RPMI8226 (cell line): ENCODE measurements at regions not wholly inside any gene's neighbourhood (a gene's known extent, or its start where the extent isn't known, plus 50 kb on each side); places are given as distances from the start of the nearest gene placed in this dataset.

Experiments
- DNase-seq: peaks from one replicate; pipeline ENCODE4 v3.0.0-alpha.2; 2015

DNA sequence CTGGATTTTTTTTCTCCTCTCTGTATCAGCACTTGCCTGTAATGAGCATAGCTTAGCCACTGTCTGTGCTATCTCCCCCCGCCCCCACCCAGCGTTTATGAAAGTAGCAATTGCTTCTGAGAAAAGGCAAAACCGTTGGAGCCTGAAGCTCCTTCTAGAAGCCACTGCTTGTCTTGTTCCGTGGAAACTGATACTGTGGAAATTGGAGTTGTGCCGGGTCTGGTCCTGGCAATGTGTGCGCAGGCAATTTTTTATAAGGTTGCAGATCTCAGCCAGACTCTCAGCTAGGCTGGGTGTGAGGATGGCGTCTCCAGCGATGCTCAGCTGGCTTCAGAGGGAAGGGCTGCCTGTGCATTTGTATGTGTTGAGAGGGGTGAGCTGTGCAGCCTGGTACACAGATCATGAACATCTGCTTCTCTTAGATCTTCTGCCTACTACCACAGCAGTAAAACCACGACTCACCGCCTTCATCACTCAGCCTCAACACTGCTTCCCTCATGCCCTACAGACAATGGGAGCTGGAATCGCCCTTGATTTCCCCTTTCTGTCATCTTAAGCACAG lies 72.4 kb upstream of the GTSF1L start:
- no peak for DNase-seq

DNA sequence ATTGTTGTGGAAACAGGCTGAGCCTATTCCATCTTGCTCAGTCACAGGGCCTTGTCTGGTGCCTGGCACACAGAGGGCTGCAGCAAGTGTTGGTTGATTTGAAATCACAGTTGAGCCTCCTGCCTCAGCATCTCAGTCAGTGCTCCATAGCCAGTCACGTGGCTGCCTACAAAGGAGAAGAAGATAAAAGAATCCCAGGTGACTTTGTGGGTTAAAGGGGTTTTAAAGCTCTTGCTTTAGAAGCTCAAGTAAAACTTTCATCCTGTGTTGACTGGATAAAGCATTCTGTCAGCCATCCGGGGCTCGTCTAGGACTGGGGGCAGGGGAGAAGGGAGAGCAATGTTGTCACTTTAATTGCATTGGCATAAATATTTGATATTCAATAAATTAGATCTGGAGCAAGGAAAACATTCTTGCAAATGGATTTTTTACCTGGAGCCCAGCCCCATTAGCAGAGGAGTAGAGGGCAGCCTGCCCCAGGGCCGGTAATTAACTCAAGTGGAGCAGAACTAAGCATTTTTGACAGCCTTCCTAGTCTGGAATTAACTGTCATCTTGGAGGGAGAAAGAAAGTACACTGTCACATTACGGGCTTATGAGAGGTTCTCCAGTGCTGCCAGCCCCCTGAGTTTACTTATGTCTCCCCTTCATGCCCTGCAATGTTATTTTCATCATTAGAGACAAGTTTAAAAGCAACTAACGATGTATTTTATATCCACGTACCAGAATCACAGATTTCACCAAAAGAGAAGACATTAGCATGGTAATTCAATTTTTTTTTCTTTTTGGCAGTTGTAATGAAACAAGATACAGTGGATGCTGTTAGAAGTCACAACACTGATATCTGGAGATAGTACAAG lies 71.7 kb upstream of the GTSF1L start:
- DNase-seq: no peak

DNA sequence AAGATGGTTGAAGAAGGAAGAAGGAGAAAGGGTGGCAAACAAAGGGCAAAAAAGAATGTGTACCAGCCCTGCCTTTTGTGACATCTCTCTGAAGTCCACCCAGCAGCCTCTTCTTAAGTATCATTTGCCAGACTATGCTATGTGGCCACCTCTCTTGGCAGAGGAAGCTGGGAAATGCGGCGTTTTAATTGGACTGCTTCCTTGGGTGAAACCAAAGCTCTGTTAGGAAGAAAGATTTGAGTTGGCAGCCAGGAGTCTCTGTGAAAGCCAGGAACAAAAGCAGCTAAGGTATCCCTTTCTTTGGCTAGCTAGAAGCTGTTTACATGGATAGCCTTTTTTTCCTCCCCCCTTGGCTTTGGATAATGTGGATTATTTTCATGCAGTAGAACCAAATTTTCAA lies 67.5 kb upstream of the GTSF1L start:
- DNase-seq: no peak

DNA sequence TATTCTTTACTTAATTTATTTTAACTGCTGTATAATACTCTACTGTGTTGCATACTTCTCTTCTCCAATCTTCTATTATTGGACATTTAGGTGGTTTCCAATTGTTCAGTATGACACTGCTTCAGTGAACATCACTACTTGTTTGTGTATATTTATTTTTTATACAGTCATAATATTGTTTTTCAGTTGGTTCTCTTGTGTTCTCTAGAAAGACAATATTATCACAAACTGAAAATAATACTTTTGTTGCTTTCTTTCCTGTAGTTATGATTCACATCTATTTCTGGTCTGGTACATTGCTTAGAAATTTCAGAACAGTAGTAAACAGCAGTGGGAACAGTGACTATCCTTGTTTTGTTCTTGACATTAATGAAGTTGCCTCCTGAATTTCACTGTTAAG lies 62.8 kb upstream of the GTSF1L start:
- no peak for DNase-seq

DNA sequence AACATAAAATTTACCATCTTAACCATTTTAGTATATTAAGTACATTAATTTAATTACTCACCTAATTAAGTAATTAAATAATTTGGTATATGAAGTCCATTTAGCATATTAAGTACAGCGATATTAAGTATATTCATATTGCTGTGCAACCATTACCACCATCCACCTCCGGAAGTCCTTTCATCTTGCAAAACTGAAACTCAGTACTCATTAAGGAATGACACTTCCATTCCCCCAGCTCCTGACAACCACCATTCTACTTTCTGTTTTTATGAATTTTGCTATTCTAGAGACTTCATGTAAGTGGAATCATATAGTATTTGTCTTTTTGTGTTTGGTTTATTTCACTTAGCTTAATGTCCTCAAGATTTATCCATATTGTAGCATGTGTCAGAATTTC lies 61.1 kb upstream of the GTSF1L start:
- no peak for DNase-seq

DNA sequence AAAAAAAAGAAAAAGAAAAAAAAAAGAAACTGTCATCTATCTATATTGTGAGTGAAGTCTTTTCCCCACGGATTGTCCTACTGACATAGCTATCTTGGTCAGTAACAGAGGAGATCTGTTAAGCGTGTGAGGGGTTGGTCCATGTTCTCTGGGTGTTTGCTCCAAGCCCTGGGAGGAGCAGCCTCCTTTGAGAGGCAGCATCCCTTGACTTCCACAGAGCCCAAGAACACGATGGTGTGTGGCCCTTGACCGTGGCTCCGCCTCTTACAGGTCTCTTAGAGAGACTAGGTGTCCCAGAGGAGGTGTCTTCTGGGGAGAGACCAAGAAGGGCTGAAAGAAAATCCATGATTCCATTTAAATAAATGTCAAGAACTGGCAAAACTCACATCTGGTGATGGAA lies 60.1 kb upstream of the GTSF1L start:
- DNase-seq: no peak

DNA sequence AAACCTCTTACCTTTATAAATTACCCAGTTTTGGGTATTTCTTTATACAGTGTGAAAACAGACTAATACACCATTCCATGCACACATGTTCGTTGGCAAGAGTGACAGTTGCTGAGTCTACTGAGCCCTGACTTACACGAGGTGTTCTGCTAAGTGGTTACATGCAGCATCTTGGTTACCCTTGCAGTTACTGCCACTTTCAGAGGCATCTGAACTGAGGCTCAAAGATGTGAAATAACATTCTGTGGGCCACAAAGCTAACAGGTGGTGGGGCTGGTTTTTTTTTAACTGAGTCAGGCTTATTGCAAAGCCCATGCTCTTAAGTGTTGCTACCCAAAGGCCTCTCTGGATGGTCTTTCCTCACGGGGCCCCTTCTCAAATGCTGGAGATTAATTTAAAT lies 54.4 kb upstream of the GTSF1L start:
- no peak for DNase-seq

DNA sequence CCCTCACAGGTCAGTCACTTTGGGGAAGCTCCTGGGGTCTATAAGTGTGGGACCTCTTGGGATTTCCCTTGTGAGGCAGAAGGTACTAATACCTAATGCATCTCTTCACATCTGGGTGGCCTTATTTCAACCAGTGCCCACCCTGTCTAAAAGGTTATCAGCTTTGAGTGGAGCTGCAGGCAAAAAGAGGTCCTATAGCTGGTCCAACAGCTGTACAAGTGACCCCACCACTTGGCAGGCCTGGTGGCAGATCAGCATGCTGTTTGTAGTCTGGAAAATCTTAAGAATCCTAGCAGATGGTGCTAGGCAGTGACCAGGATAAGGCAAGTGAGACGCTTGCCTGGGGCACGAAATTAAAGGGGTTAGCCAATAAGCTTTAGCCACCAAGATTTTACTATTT lies 51.6 kb upstream of the GTSF1L start:
- DNase-seq: no peak

DNA sequence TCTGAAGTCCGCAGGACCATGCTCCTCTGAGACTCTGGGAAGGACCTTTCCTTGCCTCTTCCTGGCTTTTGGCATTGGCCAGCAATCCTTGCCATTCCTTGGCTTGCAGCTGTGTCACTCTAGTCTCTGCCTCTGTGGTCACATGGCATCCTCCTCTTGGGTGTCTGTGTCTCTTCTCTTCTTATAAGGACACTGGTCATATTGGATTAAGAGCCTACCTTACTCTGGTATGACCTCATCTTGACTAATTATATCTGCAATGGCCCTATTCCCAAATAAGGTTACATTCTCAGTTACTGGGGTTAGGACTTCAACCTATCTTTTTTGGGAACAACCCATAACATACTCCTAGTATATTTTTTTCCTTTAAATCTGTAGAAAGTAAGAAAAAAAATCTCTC lies 49.9 kb upstream of the GTSF1L start:
- DNase-seq: no peak
